GM12878 (cell line): ENCODE measurements at regions not wholly inside any gene's neighbourhood (a gene's known extent, or its start where the extent isn't known, plus 50 kb on each side); places are given as distances from the start of the nearest gene placed in this dataset.

Experiments used
- ATAC-seq: fragments of 200-7000 bp; cut with Tn5 transposase; 3 replicates; pipeline ENCODE4 v1.9.1; 2020; ENCODE audit warnings: mild to moderate bottlenecking, moderate library complexity
- BruUV-seq: library from RNA; stranded (reverse); fragments of 400-500 nt; replicated peaks from 2 replicates; lab custom pipeline; 2021; lab: Mats Ljungman, UMichigan
- CTCF ChIA-PET: fragments of 300-600 bp; sonication (Branson Sonifier 250); formaldehyde crosslinking; extraction: SDS; loops from one replicate; lab custom pipeline; 2021; ENCODE audit warnings: inconsistent platforms; lab: Yijun Ruan, JAX
- POLR2A ChIA-PET: fragments of 350-600 bp; formaldehyde crosslinking; extraction: SDS; loops from one replicate; lab custom pipeline; 2021; ENCODE audit warnings: inconsistent platforms; lab: Charles Lee
- RAD21 ChIA-PET: fragments of 300-600 bp; sonication (Branson Sonifier 250); formaldehyde crosslinking; loops from one replicate; lab custom pipeline; 2023; ENCODE audit warnings: antibody characterized with exemption; ENCODE audit not compliant: unreplicated experiment; lab: Charles Lee
- SMC1A ChIA-PET: fragments of 300-600 bp; sonication (Branson Sonifier 250); formaldehyde crosslinking; loops from one replicate; lab custom pipeline; 2023; ENCODE audit not compliant: unreplicated experiment, uncharacterized antibody; lab: Charles Lee
- DNase-seq: peaks from one replicate; pipeline ENCODE4 v3.0.0-alpha.2; 2011; ENCODE audit warnings: low read depth, low spot score
- FAIRE-seq: peaks from 3 replicates; lab custom pipeline; 2011; peaks lifted over from hg19 to GRCh38; lab: Jason Lieb, UNC
- H2AFZ ChIP-seq: 2 replicates; pipeline ENCODE4 v1.6.0; 2011; ENCODE audit warnings: low read depth, low read length, control low read depth; ENCODE audit not compliant: control insufficient read depth
- H3K27ac ChIP-seq: 2 replicates; pipeline ENCODE4 v1.5.1; 2011; ENCODE audit warnings: control low read depth; ENCODE audit not compliant: control insufficient read depth, insufficient read depth
- H3K27me3 ChIP-seq, 2 experiments: replicated peaks in 1 of 2; 2 replicates each; pipeline versions ENCODE4 v1.6.0 to v1.6.1; 2011; ENCODE audit warnings: low read length in 1 of 2; ENCODE audit not compliant: control insufficient read depth in 2 of 2, insufficient read depth in 2 of 2
- H3K36me3 ChIP-seq, 2 experiments: 2 replicates each; pipeline ENCODE4 v1.5.1; 2011; ENCODE audit warnings: low read length in 1 of 2; ENCODE audit not compliant: control insufficient read depth in 2 of 2, insufficient read depth in 2 of 2
- H3K4me1 ChIP-seq: 2 replicates; pipeline ENCODE4 v1.6.1; 2011; ENCODE audit warnings: mild to moderate bottlenecking, low read length, moderate library complexity, mixed read lengths; ENCODE audit not compliant: control insufficient read depth, insufficient read depth
- H3K4me2 ChIP-seq: 2 replicates; pipeline ENCODE4 v1.6.0; 2011; ENCODE audit warnings: control low read depth; ENCODE audit not compliant: control insufficient read depth, insufficient read depth
- H3K4me3 ChIP-seq: fragments of 200-600 bp; sonication (generic); 2 replicates; pipeline ENCODE4 v1.5.1; 2016
- H3K79me2 ChIP-seq: 2 replicates; pipeline ENCODE4 v1.6.0; 2011; ENCODE audit warnings: low read length; ENCODE audit not compliant: control insufficient read depth, insufficient read depth
- H3K9ac ChIP-seq: 2 replicates; pipeline ENCODE4 v1.8.0; 2011; ENCODE audit warnings: low read length, control low read depth, mixed read lengths; ENCODE audit not compliant: control insufficient read depth, insufficient read depth
- H3K9me3 ChIP-seq: replicated peaks from 3 replicates; pipeline ENCODE4 v1.5.1; 2011; ENCODE audit warnings: mild to moderate bottlenecking, low read length; ENCODE audit not compliant: control insufficient read depth, insufficient read depth
- H4K20me1 ChIP-seq: 2 replicates; pipeline ENCODE4 v1.6.0; 2011; ENCODE audit not compliant: control insufficient read depth, insufficient read depth
- CUX1 ChIP-seq: IDR thresholded peaks from 2 replicates; pipeline ENCODE4 v1.6.1; 2012; ENCODE audit warnings: improper control_type of control experiment, low read depth, low read length; ENCODE audit not compliant: insufficient replicate concordance
- E2F4 ChIP-seq: IDR thresholded peaks from 2 replicates; pipeline ENCODE4 v1.6.1; 2012; ENCODE audit warnings: low read depth, low read length, improper control_type of control experiment
- MTA3 ChIP-seq: IDR thresholded peaks from 2 replicates; pipeline ENCODE4 v1.6.1; 2012; ENCODE audit warnings: low read length, inconsistent platforms, borderline replicate concordance
- STAT3 ChIP-seq: IDR thresholded peaks from 2 replicates; pipeline ENCODE4 v1.6.1; 2011; ENCODE audit warnings: low read depth, low read length, improper control_type of control experiment
- SUPT20H ChIP-seq: IDR thresholded peaks from 2 replicates; pipeline ENCODE4 v1.6.1; 2011; ENCODE audit warnings: low read depth, mild to moderate bottlenecking, low read length, moderate library complexity, borderline replicate concordance; ENCODE audit not compliant: control insufficient read depth
- USF2 ChIP-seq: IDR thresholded peaks from 2 replicates; pipeline ENCODE4 v1.6.1; 2011; ENCODE audit warnings: low read depth, low read length, improper control_type of control experiment, borderline replicate concordance
- ZNF217 ChIP-seq: fragments of 450-650 bp; IDR thresholded peaks from 2 replicates; pipeline ENCODE4 v1.6.1; 2017; ENCODE audit warnings: antibody characterized with exemption, mild to moderate bottlenecking
- WGBS: methylation state at CpG from one replicate; pipeline ENCODE4 v1.1.6; 2016; ENCODE audit warnings: low lambda C conversion rate; ENCODE audit not compliant: insufficient replicate concordance, insufficient coverage; ENCODE audit errors: missing lambda C conversion rate; 5-methylcytosine and 5-hydroxymethylcytosine counted together
- in situ Hi-C: fragments of 300-500 bp; cut with MboI; formaldehyde crosslinking; loops from 9 replicates; pipeline ENCODE4 v1.14.3; 2018; ENCODE audit warnings: mixed read lengths
- intact Hi-C: fragments of 100-400 bp; cut with micrococcal nuclease; formaldehyde crosslinking; loops from one replicate; pipeline ENCODE4 v1.14.2; 2022; ENCODE audit not compliant: unreplicated experiment
- TF ChIP-seq, protein P1 (sequence below): fragments of 450-650 bp; IDR thresholded peaks from 2 replicates; pipeline ENCODE4 v1.6.1; 2017; ENCODE audit warnings: mild to moderate bottlenecking

DNA sequence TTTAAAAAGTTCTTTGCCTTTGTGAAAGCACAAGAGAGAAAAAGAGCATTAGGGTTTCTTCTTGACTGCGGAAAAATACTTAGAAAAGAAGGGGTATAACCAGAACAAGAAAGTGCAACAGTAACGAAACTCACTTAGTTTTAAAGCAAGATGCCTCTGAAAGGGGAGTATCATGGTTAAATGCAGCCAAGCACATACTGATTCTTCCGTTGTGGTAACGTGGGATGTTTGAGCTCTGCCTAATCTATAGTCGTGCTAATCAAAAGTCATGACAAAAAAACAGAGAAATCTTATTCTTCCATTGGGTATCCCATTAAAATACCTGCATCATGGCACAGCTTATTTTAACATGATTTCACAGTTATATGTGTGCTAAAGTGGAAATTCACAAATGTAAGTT, 187.8 kb upstream of the LRFN5 start:
- no peak for FAIRE-seq
- Histone ChIP-seq H2AFZ (no peak overlapping the region), H3K4me1 (no peaks in the 10 kb centered on the region), H4K20me1 (no peaks in the 10 kb centered on the region), H3K27ac (no peak overlapping the region), H3K4me2 (no peak overlapping the region), H3K79me2 (no peaks in the 10 kb centered on the region), H3K27me3 (no peaks in the 10 kb centered on the region), H3K4me3 (no peak overlapping the region), H3K36me3 (no peaks in the 10 kb centered on the region), H3K9ac (no peak overlapping the region), H3K9me3 (no peaks in the 10 kb centered on the region)
- CTCF ChIA-PET = interaction anchor here (1.0 kb wide), 1 partner anchor 8 kb away, joined by 3 read pairs; no protein-coding TSS in a partner anchor
- RAD21 ChIA-PET = no interaction called here
- SMC1A ChIA-PET = interaction anchor here (1.1 kb wide), 1 partner anchor 9 kb away, joined by 3 read pairs; no protein-coding TSS in a partner anchor
- intact Hi-C loops = no loop called here
- BruUV-seq = no TSS peak
- POLR2A ChIA-PET = no interaction called here
- in situ Hi-C loops = no loop called here
- 50% methylated on average over 5 of the region's 5 CpGs for whole genome bisulfite sequencing
- no peak for ATAC-seq
- TF ChIP-seq CUX1 (no peak), SUPT20H (no peak), MTA3 (no peak), ZNF217 (no peak), STAT3 (no peak), E2F4 (no peak), USF2 (no peak)
- TF ChIP-seq, protein P1, sequence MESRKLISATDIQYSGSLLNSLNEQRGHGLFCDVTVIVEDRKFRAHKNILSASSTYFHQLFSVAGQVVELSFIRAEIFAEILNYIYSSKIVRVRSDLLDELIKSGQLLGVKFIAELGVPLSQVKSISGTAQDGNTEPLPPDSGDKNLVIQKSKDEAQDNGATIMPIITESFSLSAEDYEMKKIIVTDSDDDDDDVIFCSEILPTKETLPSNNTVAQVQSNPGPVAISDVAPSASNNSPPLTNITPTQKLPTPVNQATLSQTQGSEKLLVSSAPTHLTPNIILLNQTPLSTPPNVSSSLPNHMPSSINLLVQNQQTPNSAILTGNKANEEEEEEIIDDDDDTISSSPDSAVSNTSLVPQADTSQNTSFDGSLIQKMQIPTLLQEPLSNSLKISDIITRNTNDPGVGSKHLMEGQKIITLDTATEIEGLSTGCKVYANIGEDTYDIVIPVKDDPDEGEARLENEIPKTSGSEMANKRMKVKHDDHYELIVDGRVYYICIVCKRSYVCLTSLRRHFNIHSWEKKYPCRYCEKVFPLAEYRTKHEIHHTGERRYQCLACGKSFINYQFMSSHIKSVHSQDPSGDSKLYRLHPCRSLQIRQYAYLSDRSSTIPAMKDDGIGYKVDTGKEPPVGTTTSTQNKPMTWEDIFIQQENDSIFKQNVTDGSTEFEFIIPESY = no peak
- no peak for DNase-seq
